ENCODE measurements at regions not wholly inside any gene's neighbourhood (a gene's known extent, or its start where the extent isn't known, plus 50 kb on each side); places are given as distances from the start of the nearest gene placed in this dataset.

GRCh38 chr2:53463806-53464726 lies 303.5 kb upstream of the CHAC2 start:
- H3K4me3 ChIP-seq (ENCODE audit: low read length): no peak overlapping the region
- H3K36me3 ChIP-seq (ENCODE audit: control insufficient read depth, insufficient read depth, low read length, severe bottlenecking): no peaks in the 10 kb centered on the region
- no peak for DNase-seq (ENCODE audit: low read depth)
- no peaks in the 10 kb centered on the region for H3K4me1 ChIP-seq (ENCODE audit: control insufficient read depth, insufficient read depth, low read length)
- H3K9me3 ChIP-seq (ENCODE audit: control insufficient read depth, low read length): no peaks in the 10 kb centered on the region
- H3K9ac ChIP-seq (ENCODE audit: low read length): no peak overlapping the region
- peaks cover 3% of the 10 kb centered on the region for H3K27me3 ChIP-seq (replicated peaks; ENCODE audit: control insufficient read depth, insufficient read depth, low read length)

GRCh38 chr2:53460937-53461336 lies 306.7 kb upstream of the CHAC2 start:
- H3K27me3 ChIP-seq (replicated peaks; ENCODE audit: control insufficient read depth, insufficient read depth, low read length): peaks cover 3% of the 10 kb centered on the region
- no peak overlapping the region for H3K9ac ChIP-seq (ENCODE audit: low read length)
- H3K9me3 ChIP-seq (ENCODE audit: control insufficient read depth, low read length): no peaks in the 10 kb centered on the region
- no peaks in the 10 kb centered on the region for H3K4me1 ChIP-seq (ENCODE audit: control insufficient read depth, insufficient read depth, low read length)
- DNase-seq (ENCODE audit: low read depth): no peak
- no peaks in the 10 kb centered on the region for H3K36me3 ChIP-seq (ENCODE audit: control insufficient read depth, insufficient read depth, low read length, severe bottlenecking)
- H3K4me3 ChIP-seq (ENCODE audit: low read length): no peak overlapping the region

- Histone ChIP-seq H3K9me3 (ENCODE audit: control insufficient read depth, low read length) (no peaks in the 10 kb centered on the region), H3K36me3 (ENCODE audit: control insufficient read depth, insufficient read depth, low read length, severe bottlenecking) (no peaks in the 10 kb centered on the region), H3K27me3 (replicated peaks; ENCODE audit: control insufficient read depth, insufficient read depth, low read length) (peaks cover 3% of the 10 kb centered on the region), H3K9ac (ENCODE audit: low read length) (no peak overlapping the region), H3K4me1 (ENCODE audit: control insufficient read depth, insufficient read depth, low read length) (no peaks in the 10 kb centered on the region), H3K4me3 (ENCODE audit: low read length) (no peak overlapping the region)
- peak; percentile 11 for DNase-seq (ENCODE audit: low read depth)
Measured at GRCh38 chr2:53460347-53460746, 307.3 kb upstream of the CHAC2 start.

GRCh38 chr2:53455094-53455493 lies 312.5 kb upstream of the CHAC2 start:
- H3K27me3 ChIP-seq (replicated peaks; ENCODE audit: control insufficient read depth, insufficient read depth, low read length): peaks cover 5% of the 10 kb centered on the region
- H3K9me3 ChIP-seq (ENCODE audit: control insufficient read depth, low read length): no peaks in the 10 kb centered on the region
- no peak for DNase-seq (ENCODE audit: low read depth)
- no peaks in the 10 kb centered on the region for H3K36me3 ChIP-seq (ENCODE audit: control insufficient read depth, insufficient read depth, low read length, severe bottlenecking)
- H3K4me3 ChIP-seq (ENCODE audit: low read length): no peak overlapping the region
- no peaks in the 10 kb centered on the region for H3K4me1 ChIP-seq (ENCODE audit: control insufficient read depth, insufficient read depth, low read length)
- H3K9ac ChIP-seq (ENCODE audit: low read length): no peak overlapping the region

- H3K9me3 ChIP-seq (ENCODE audit: control insufficient read depth, low read length): no peaks in the 10 kb centered on the region
- peaks cover 8% of the 10 kb centered on the region for H3K4me1 ChIP-seq (ENCODE audit: control insufficient read depth, insufficient read depth, low read length)
- H3K36me3 ChIP-seq (ENCODE audit: control insufficient read depth, insufficient read depth, low read length, severe bottlenecking): no peaks in the 10 kb centered on the region
- peak; percentile 41 for DNase-seq (ENCODE audit: low read depth)
- no peak overlapping the region for H3K4me3 ChIP-seq (ENCODE audit: low read length)
- no peak overlapping the region for H3K9ac ChIP-seq (ENCODE audit: low read length)
- peaks cover 5% of the 10 kb centered on the region for H3K27me3 ChIP-seq (replicated peaks; ENCODE audit: control insufficient read depth, insufficient read depth, low read length)
Measured at GRCh38 chr2:53452957-53453748, 314.5 kb upstream of the CHAC2 start.

GRCh38 chr2:53452400-53452799 lies 315.2 kb upstream of the CHAC2 start:
- no peak for DNase-seq (ENCODE audit: low read depth)
- H3K4me1 ChIP-seq (ENCODE audit: control insufficient read depth, insufficient read depth, low read length): peaks cover 8% of the 10 kb centered on the region
- H3K27me3 ChIP-seq (replicated peaks; ENCODE audit: control insufficient read depth, insufficient read depth, low read length): peaks cover 5% of the 10 kb centered on the region
- no peak overlapping the region for H3K4me3 ChIP-seq (ENCODE audit: low read length)
- no peaks in the 10 kb centered on the region for H3K36me3 ChIP-seq (ENCODE audit: control insufficient read depth, insufficient read depth, low read length, severe bottlenecking)
- no peak overlapping the region for H3K9ac ChIP-seq (ENCODE audit: low read length)
- H3K9me3 ChIP-seq (ENCODE audit: control insufficient read depth, low read length): no peaks in the 10 kb centered on the region

GRCh38 chr2:53450923-53451322 lies 316.7 kb upstream of the CHAC2 start:
- peaks cover 8% of the 10 kb centered on the region for H3K4me1 ChIP-seq (ENCODE audit: control insufficient read depth, insufficient read depth, low read length)
- H3K4me3 ChIP-seq (ENCODE audit: low read length): no peak overlapping the region
- peaks cover 5% of the 10 kb centered on the region for H3K27me3 ChIP-seq (replicated peaks; ENCODE audit: control insufficient read depth, insufficient read depth, low read length)
- no peak overlapping the region for H3K9ac ChIP-seq (ENCODE audit: low read length)
- DNase-seq (ENCODE audit: low read depth): no peak
- no peaks in the 10 kb centered on the region for H3K9me3 ChIP-seq (ENCODE audit: control insufficient read depth, low read length)
- H3K36me3 ChIP-seq (ENCODE audit: control insufficient read depth, insufficient read depth, low read length, severe bottlenecking): no peaks in the 10 kb centered on the region

- no peak overlapping the region for H3K9ac ChIP-seq (ENCODE audit: low read length)
- peaks cover 2% of the 10 kb centered on the region for H3K27me3 ChIP-seq (replicated peaks; ENCODE audit: control insufficient read depth, insufficient read depth, low read length)
- H3K36me3 ChIP-seq (ENCODE audit: control insufficient read depth, insufficient read depth, low read length, severe bottlenecking): no peaks in the 10 kb centered on the region
- no peaks in the 10 kb centered on the region for H3K9me3 ChIP-seq (ENCODE audit: control insufficient read depth, low read length)
- H3K4me3 ChIP-seq (ENCODE audit: low read length): no peak overlapping the region
- peaks cover 8% of the 10 kb centered on the region for H3K4me1 ChIP-seq (ENCODE audit: control insufficient read depth, insufficient read depth, low read length)
- peak; percentile 72 for DNase-seq (ENCODE audit: low read depth)
Measured at GRCh38 chr2:53448591-53448990, 319.0 kb upstream of the CHAC2 start.

GRCh38 chr2:53448086-53448485 lies 319.5 kb upstream of the CHAC2 start:
- Histone ChIP-seq H3K4me3 (ENCODE audit: low read length) (no peak overlapping the region), H3K4me1 (ENCODE audit: control insufficient read depth, insufficient read depth, low read length) (peaks cover 8% of the 10 kb centered on the region), H3K36me3 (ENCODE audit: control insufficient read depth, insufficient read depth, low read length, severe bottlenecking) (no peaks in the 10 kb centered on the region), H3K27me3 (replicated peaks; ENCODE audit: control insufficient read depth, insufficient read depth, low read length) (peaks cover 2% of the 10 kb centered on the region), H3K9me3 (ENCODE audit: control insufficient read depth, low read length) (no peaks in the 10 kb centered on the region), H3K9ac (ENCODE audit: low read length) (no peak overlapping the region)
- no peak for DNase-seq (ENCODE audit: low read depth)

GRCh38 chr2:53445383-53446070 lies 322.1 kb upstream of the CHAC2 start:
- Histone ChIP-seq H3K9me3 (ENCODE audit: control insufficient read depth, low read length) (no peaks in the 10 kb centered on the region), H3K36me3 (ENCODE audit: control insufficient read depth, insufficient read depth, low read length, severe bottlenecking) (no peaks in the 10 kb centered on the region), H3K4me1 (ENCODE audit: control insufficient read depth, insufficient read depth, low read length) (peaks cover 8% of the 10 kb centered on the region), H3K27me3 (replicated peaks; ENCODE audit: control insufficient read depth, insufficient read depth, low read length) (no peaks in the 10 kb centered on the region), H3K4me3 (ENCODE audit: low read length) (no peak overlapping the region), H3K9ac (ENCODE audit: low read length) (no peak overlapping the region)
- peak; percentile 55 for DNase-seq (ENCODE audit: low read depth)

- H3K9me3 ChIP-seq (ENCODE audit: control insufficient read depth, low read length): no peaks in the 10 kb centered on the region
- H3K4me3 ChIP-seq (ENCODE audit: low read length): no peak overlapping the region
- no peak overlapping the region for H3K9ac ChIP-seq (ENCODE audit: low read length)
- H3K27me3 ChIP-seq (replicated peaks; ENCODE audit: control insufficient read depth, insufficient read depth, low read length): no peaks in the 10 kb centered on the region
- DNase-seq (ENCODE audit: low read depth): no peak
- H3K36me3 ChIP-seq (ENCODE audit: control insufficient read depth, insufficient read depth, low read length, severe bottlenecking): no peaks in the 10 kb centered on the region
- H3K4me1 ChIP-seq (ENCODE audit: control insufficient read depth, insufficient read depth, low read length): peaks cover 4% of the 10 kb centered on the region
Measured at GRCh38 chr2:53442783-53443182, 324.8 kb upstream of the CHAC2 start.
